SK-N-SH (cell line): ENCODE measurements at regions not wholly inside any gene's neighbourhood (a gene's known extent, or its start where the extent isn't known, plus 50 kb on each side); places are given as distances from the start of the nearest gene placed in this dataset.

Experiments used
- CTCF ChIA-PET: fragments of 300-600, 350-600 bp; formaldehyde crosslinking; extraction: SDS; loops from one replicate; lab custom pipeline; 2021; lab: Yijun Ruan, JAX
- POLR2A ChIA-PET: fragments of 350-600 bp; sonication (Branson Sonifier 250); formaldehyde crosslinking; extraction: SDS; loops from one replicate; lab custom pipeline; 2020; ENCODE audit warnings: antibody characterized with exemption, inconsistent platforms; lab: Yijun Ruan, JAX
- DNase-seq: peaks from one replicate; pipeline ENCODE4 v3.0.0; 2012
- H2AFZ ChIP-seq: fragments of 200-600 bp; sonication (generic); 2 replicates; pipeline ENCODE4 v1.8.1; 2016; ENCODE audit warnings: antibody characterized with exemption, mild to moderate bottlenecking, low read depth
- H3F3A ChIP-seq: fragments of 200-600 bp; sonication (generic); replicated peaks from 2 replicates; pipeline ENCODE3; 2016; ENCODE audit warnings: antibody characterized with exemption, mild to moderate bottlenecking; ENCODE audit not compliant: insufficient read depth
- H3K27ac ChIP-seq, 2 experiments: fragments of 200-500 bp in 1 of 2; fragments of 200-600 bp in 1 of 2; sonication (Bioruptor generic) in 1 of 2; sonication (generic), shearing (Covaris generic) in 1 of 2; 2 replicates each; pipeline versions ENCODE4 v1.5.1 to v1.6.1; 2014 to 2016; ENCODE audit warnings: low read depth in 2 of 2, inconsistent platforms in 1 of 2, low read length in 1 of 2, mild to moderate bottlenecking in 1 of 2, mixed read lengths in 1 of 2
- H3K27me3 ChIP-seq: fragments of 200-600 bp; sonication (generic), shearing (Covaris generic); 2 replicates; pipeline ENCODE4 v1.6.1; 2016; ENCODE audit warnings: mixed run types; ENCODE audit not compliant: insufficient read depth
- H3K36me3 ChIP-seq, 2 experiments: fragments of 200-500 bp in 1 of 2; fragments of 200-600 bp in 1 of 2; sonication (Bioruptor generic) in 1 of 2; sonication (generic) in 1 of 2; replicated peaks in 1 of 2; 2 replicates each; pipeline versions ENCODE3 to v1.5.1; 2014 to 2016; ENCODE audit warnings: low read length in 1 of 2, mild to moderate bottlenecking in 1 of 2; ENCODE audit not compliant: insufficient read depth in 2 of 2, control insufficient read depth in 1 of 2
- H3K4me1 ChIP-seq, 2 experiments: fragments of 200-500 bp in 1 of 2; fragments of 200-600 bp in 1 of 2; sonication (Bioruptor generic) in 1 of 2; sonication (generic), shearing (Covaris generic) in 1 of 2; 2 replicates each; pipeline versions ENCODE4 v1.5.1 to v1.6.1; 2014 to 2016; ENCODE audit warnings: low read depth in 1 of 2, low read length in 1 of 2, mixed run types in 1 of 2; ENCODE audit not compliant: insufficient read depth in 2 of 2, control insufficient read depth in 1 of 2
- H3K4me2 ChIP-seq: fragments of 200-600 bp; sonication (generic), shearing (Covaris generic); 2 replicates; pipeline ENCODE4 v1.6.1; 2017; ENCODE audit warnings: mixed run types
- H3K4me3 ChIP-seq, 2 experiments: fragments of 200-500 bp in 1 of 2; fragments of 200-600 bp in 1 of 2; sonication (Bioruptor generic) in 1 of 2; sonication (generic), shearing (Covaris generic) in 1 of 2; 2 replicates each; pipeline versions ENCODE4 v1.5.1 to v1.8.1; 2014 to 2016; ENCODE audit warnings: low read depth in 2 of 2, inconsistent platforms in 1 of 2, low read length in 1 of 2, mild to moderate bottlenecking in 1 of 2, mixed read lengths in 1 of 2, moderate library complexity in 1 of 2
- H3K79me2 ChIP-seq: fragments of 200-600 bp; sonication (generic); 2 replicates; pipeline ENCODE4 v1.8.1; 2017; ENCODE audit warnings: mild to moderate bottlenecking; ENCODE audit not compliant: insufficient read depth
- H3K9ac ChIP-seq: fragments of 200-600 bp; sonication (generic); 2 replicates; pipeline ENCODE4 v1.6.1; 2017; ENCODE audit warnings: mixed run types
- H3K9me2 ChIP-seq: fragments of 200-600 bp; sonication (generic); 2 replicates; pipeline ENCODE4 v1.6.1; 2017; ENCODE audit warnings: mixed run types
- H3K9me3 ChIP-seq: fragments of 200-600 bp; sonication (generic); 2 replicates; pipeline ENCODE4 v1.6.1; 2017; ENCODE audit warnings: mixed run types, mild to moderate bottlenecking, moderate library complexity
- H4K20me1 ChIP-seq: fragments of 200-600 bp; sonication (generic); 2 replicates; pipeline ENCODE4 v1.6.1; 2017; ENCODE audit warnings: mild to moderate bottlenecking, mixed run types; ENCODE audit not compliant: insufficient read depth
- ELF1 ChIP-seq: IDR thresholded peaks from 2 replicates; pipeline ENCODE4 v1.4.0; 2012
- EZH2phosphoT487 ChIP-seq: fragments of 200-600 bp; sonication (generic); IDR thresholded peaks from 2 replicates; pipeline ENCODE4 v1.6.1; 2017; ENCODE audit warnings: low read depth, mixed run types, mild to moderate bottlenecking, antibody characterized with exemption, moderate library complexity, borderline replicate concordance
- FOXJ3 ChIP-seq: sonication (generic); formaldehyde crosslinking; IDR thresholded peaks from 2 replicates; pipeline ENCODE4 v1.5.1; 2020; ENCODE audit warnings: mild to moderate bottlenecking, missing genetic modification reagents
- GATA2 ChIP-seq: sonication (generic); formaldehyde crosslinking; IDR thresholded peaks from 2 replicates; pipeline ENCODE4 v1.5.0; 2020; ENCODE audit warnings: mild to moderate bottlenecking, missing genetic modification reagents
- JUND ChIP-seq: IDR thresholded peaks from 2 replicates; pipeline ENCODE4 v1.4.0; 2012
- MEF2A ChIP-seq: IDR thresholded peaks from 2 replicates; pipeline ENCODE4 v1.4.0; 2012; ENCODE audit warnings: low read depth, borderline replicate concordance
- MXI1 ChIP-seq: IDR thresholded peaks from 2 replicates; pipeline ENCODE4 v1.6.1; 2012; ENCODE audit warnings: mild to moderate bottlenecking, low read depth, low read length, improper control_type of control experiment
- NFIC ChIP-seq: IDR thresholded peaks from 2 replicates; pipeline ENCODE4 v1.4.0; 2012; ENCODE audit warnings: borderline replicate concordance
- POLR2AphosphoS5 ChIP-seq: IDR thresholded peaks from 2 replicates; pipeline ENCODE4 v1.6.1; 2012; ENCODE audit warnings: low read depth, low read length
- RAD21 ChIP-seq: IDR thresholded peaks from 2 replicates; pipeline ENCODE4 v1.6.1; 2012; ENCODE audit warnings: mild to moderate bottlenecking, low read length
- RFX5 ChIP-seq: IDR thresholded peaks from 2 replicates; pipeline ENCODE4 v1.6.1; 2012; ENCODE audit warnings: mild to moderate bottlenecking, improper control_type of control experiment, low read length
- RXRA ChIP-seq: IDR thresholded peaks from 2 replicates; pipeline ENCODE4 v1.4.0; 2012; ENCODE audit warnings: low read depth, mild to moderate bottlenecking, borderline replicate concordance
- TCF12 ChIP-seq: IDR thresholded peaks from 2 replicates; pipeline ENCODE4 v1.4.0; 2012
- USF2 ChIP-seq: fragments of 150-350 bp; IDR thresholded peaks from 2 replicates; pipeline ENCODE4 v1.6.1; 2017; ENCODE audit warnings: antibody characterized with exemption, low read length, low read depth, borderline replicate concordance
- WGBS: methylation state at CpG from one replicate; pipeline ENCODE4 v1.1.6; 2017; ENCODE audit warnings: low lambda C conversion rate; 5-methylcytosine and 5-hydroxymethylcytosine counted together
- TF ChIP-seq, protein P1 (sequence below): IDR thresholded peaks from 2 replicates; pipeline ENCODE4 v1.4.0; 2012; ENCODE audit warnings: low read depth, borderline replicate concordance
- TF ChIP-seq, protein P2 (sequence below): fragments of 150-350 bp; IDR thresholded peaks from 2 replicates; pipeline ENCODE4 v1.6.1; 2016; ENCODE audit warnings: mild to moderate bottlenecking, low read depth, low read length
- TF ChIP-seq, protein P3 (sequence below): IDR thresholded peaks from 2 replicates; pipeline ENCODE4 v1.4.0; 2012; ENCODE audit warnings: low read depth, borderline replicate concordance
- TF ChIP-seq, protein P4 (sequence below): IDR thresholded peaks from 2 replicates; pipeline ENCODE4; 2012
- TF ChIP-seq, protein P5 (sequence below): IDR thresholded peaks from 2 replicates; pipeline ENCODE4 v1.4.0; 2012; ENCODE audit warnings: low read depth

DNA sequence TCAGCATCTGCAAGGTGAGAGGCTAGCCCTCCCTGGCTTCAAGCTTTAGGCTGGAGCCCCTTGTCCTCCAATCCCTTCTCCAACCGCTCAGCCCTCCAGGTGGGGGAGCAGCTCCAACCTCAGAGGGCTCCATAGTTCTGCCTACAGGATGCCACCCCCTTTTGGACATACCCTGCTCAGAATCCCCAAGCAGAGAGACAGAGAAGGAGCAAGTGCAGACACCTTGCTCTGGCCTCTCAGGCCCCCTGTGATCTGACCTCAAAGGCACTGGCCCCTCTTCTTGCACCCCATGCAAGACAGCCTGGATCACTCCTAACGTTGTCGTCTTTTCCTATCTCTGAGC is 101.6 kb downstream of the C5orf15 start:
- Histone ChIP-seq H3K27me3 (peaks cover 10% of the 10 kb centered on the region; the same call in 1 of the 2 replicates), H3K9me2 (no peaks in the 10 kb centered on the region), H3K4me1 (peaks cover 12 to 30% of the 10 kb centered on the region in 2 experiments; a peak in 3 of 4 replicates), H3K79me2 (no peaks in the 10 kb centered on the region), H3K36me3 (no peaks in the 10 kb centered on the region), H3K4me3 (no peak overlapping the region), H3K27ac (no peak overlapping the region), H2AFZ (no peak overlapping the region), H3K9me3 (no peaks in the 10 kb centered on the region), H4K20me1 (no peaks in the 10 kb centered on the region), H3K9ac (no peak overlapping the region), H3F3A (no peaks in the 10 kb centered on the region), H3K4me2 (no peak overlapping the region)
- DNase-seq: no peak
- no peak for TF ChIP-seq GATA2 (CRISPR knock-in tag)
- no peak for TF ChIP-seq RFX5
- TF ChIP-seq NFIC: no peak
- TF ChIP-seq, protein P1, sequence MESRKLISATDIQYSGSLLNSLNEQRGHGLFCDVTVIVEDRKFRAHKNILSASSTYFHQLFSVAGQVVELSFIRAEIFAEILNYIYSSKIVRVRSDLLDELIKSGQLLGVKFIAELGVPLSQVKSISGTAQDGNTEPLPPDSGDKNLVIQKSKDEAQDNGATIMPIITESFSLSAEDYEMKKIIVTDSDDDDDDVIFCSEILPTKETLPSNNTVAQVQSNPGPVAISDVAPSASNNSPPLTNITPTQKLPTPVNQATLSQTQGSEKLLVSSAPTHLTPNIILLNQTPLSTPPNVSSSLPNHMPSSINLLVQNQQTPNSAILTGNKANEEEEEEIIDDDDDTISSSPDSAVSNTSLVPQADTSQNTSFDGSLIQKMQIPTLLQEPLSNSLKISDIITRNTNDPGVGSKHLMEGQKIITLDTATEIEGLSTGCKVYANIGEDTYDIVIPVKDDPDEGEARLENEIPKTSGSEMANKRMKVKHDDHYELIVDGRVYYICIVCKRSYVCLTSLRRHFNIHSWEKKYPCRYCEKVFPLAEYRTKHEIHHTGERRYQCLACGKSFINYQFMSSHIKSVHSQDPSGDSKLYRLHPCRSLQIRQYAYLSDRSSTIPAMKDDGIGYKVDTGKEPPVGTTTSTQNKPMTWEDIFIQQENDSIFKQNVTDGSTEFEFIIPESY: no peak
- TF ChIP-seq ELF1: no peak
- no peak for TF ChIP-seq TCF12
- no peak for TF ChIP-seq FOXJ3 (CRISPR knock-in tag)
- TF ChIP-seq MEF2A: no peak
- TF ChIP-seq, protein P2, sequence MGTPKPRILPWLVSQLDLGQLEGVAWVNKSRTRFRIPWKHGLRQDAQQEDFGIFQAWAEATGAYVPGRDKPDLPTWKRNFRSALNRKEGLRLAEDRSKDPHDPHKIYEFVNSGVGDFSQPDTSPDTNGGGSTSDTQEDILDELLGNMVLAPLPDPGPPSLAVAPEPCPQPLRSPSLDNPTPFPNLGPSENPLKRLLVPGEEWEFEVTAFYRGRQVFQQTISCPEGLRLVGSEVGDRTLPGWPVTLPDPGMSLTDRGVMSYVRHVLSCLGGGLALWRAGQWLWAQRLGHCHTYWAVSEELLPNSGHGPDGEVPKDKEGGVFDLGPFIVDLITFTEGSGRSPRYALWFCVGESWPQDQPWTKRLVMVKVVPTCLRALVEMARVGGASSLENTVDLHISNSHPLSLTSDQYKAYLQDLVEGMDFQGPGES: no peak
- TF ChIP-seq RXRA: no peak
- no peak for TF ChIP-seq JUND
- no peak for TF ChIP-seq EZH2phosphoT487
- TF ChIP-seq, protein P3, sequence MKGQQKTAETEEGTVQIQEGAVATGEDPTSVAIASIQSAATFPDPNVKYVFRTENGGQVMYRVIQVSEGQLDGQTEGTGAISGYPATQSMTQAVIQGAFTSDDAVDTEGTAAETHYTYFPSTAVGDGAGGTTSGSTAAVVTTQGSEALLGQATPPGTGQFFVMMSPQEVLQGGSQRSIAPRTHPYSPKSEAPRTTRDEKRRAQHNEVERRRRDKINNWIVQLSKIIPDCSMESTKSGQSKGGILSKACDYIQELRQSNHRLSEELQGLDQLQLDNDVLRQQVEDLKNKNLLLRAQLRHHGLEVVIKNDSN: no peak
- TF ChIP-seq MXI1: no peak
- TF ChIP-seq, protein P4, sequence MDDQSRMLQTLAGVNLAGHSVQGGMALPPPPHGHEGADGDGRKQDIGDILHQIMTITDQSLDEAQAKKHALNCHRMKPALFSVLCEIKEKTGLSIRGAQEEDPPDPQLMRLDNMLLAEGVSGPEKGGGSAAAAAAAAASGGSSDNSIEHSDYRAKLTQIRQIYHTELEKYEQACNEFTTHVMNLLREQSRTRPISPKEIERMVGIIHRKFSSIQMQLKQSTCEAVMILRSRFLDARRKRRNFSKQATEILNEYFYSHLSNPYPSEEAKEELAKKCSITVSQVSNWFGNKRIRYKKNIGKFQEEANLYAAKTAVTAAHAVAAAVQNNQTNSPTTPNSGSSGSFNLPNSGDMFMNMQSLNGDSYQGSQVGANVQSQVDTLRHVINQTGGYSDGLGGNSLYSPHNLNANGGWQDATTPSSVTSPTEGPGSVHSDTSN: no peak
- TF ChIP-seq USF2: no peak
- no peak for TF ChIP-seq RAD21
- no peak for TF ChIP-seq POLR2AphosphoS5
- TF ChIP-seq, protein P5, sequence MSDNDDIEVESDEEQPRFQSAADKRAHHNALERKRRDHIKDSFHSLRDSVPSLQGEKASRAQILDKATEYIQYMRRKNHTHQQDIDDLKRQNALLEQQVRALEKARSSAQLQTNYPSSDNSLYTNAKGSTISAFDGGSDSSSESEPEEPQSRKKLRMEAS: no peak
- 96% methylated on average over 2 of the region's 3 CpGs for WGBS
- POLR2A ChIA-PET: no interaction called here
- CTCF ChIA-PET: interaction anchor here (0.9 to 9.7 kb wide), 8 partner anchors 14 to 443 kb away, joined by 3 to 137 read pairs (median 3); no protein-coding TSS in a partner anchor
